ENCODE measurements at regions not wholly inside any gene's neighbourhood (a gene's known extent, or its start where the extent isn't known, plus 50 kb on each side); places are given as distances from the start of the nearest gene placed in this dataset.

- no peak for TF ChIP-seq CTCF (IDR thresholded peaks at IDR 0.05; ENCODE audit: low read depth, low read length)
- TF ChIP-seq EZH2phosphoT487 (IDR thresholded peaks at IDR 0.05; ENCODE audit: low read depth): no peak
Measured at GRCh38 chr17:53996890-53997289, 174.2 kb downstream of the KIF2B start.

Measured in OCI-LY3 (cell line).